HG03439 (cell line): ENCODE measurements at regions not wholly inside any gene's neighbourhood (a gene's known extent, or its start where the extent isn't known, plus 50 kb on each side); places are given as distances from the start of the nearest gene placed in this dataset.
"Not testable (repeated sequence)": the region's sequence is repeated elsewhere in the genome, so short reads cannot be mapped to it uniquely, and the experiment has no call there.

Source experiments
- ATAC-seq: cut with Tn5 transposase; IDR thresholded peaks from one replicate; pipeline ENCODE4 v1.9.1; 2021; ENCODE audit warnings: mild to moderate bottlenecking, moderate library complexity; ENCODE audit not compliant: unreplicated experiment

GRCh38 chr3:110957247-110958025 is 114.2 kb upstream of the NECTIN3 start:
- no peak for ATAC-seq

DNA sequence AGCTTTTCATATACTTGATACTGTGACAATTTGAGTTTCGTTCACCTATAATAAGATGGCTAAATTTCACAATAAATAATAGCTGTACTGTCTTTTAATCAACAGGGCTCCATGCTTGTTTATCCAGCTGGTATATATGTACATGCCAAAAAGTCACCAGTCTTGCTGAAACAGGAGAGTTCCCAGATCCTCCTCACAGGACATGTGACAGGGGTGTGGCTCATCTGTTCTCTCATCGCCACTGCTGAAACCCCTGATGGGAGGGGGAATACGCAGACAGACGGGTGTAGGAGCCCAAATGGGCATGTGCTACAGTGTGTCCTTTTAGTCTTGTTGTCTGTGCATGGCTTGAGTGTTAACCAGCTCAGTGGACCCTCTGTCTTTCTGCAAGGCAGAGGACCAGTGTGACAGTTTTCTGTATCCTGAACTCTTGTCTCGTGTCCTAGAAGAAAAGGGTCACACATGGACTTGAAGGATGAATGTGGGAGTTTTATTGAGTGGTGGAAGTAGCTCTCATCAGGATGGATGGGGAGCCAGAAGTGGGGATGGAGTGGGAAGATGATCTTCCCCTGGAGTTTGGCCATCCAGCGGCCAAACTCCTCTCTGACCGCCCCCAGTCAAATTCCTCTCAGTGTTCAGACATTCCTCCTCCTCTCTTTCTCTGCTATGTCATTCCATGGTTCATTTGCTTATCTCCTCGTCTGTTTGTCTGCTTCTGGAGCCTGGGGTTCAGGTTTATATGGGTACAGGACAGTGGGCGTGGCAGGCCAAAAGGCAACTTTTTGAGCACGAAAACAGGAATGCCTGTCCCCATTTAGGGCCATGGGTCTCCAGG is 113.1 kb upstream of the NECTIN3 start:
- ATAC-seq: no peak

DNA sequence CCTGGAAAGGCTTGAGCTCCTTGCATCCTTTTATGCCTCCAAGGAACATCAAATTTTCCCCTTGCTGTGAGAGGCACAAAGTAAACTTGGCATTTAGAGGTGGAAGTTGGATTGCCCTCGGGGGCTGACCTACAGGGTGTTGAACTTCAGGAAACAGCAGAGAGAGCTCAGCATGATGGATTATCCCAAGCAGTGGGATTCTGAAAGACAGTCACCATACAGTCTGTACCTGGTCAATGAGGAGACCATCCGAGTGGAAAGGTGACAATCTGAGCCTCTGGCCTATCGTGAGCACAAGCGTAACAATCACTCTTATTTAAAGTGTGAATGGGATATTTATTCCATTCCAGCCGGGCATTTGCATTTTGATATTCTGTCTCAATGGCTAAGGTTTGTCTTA is 105.6 kb upstream of the NECTIN3 start:
- ATAC-seq: no peak

DNA sequence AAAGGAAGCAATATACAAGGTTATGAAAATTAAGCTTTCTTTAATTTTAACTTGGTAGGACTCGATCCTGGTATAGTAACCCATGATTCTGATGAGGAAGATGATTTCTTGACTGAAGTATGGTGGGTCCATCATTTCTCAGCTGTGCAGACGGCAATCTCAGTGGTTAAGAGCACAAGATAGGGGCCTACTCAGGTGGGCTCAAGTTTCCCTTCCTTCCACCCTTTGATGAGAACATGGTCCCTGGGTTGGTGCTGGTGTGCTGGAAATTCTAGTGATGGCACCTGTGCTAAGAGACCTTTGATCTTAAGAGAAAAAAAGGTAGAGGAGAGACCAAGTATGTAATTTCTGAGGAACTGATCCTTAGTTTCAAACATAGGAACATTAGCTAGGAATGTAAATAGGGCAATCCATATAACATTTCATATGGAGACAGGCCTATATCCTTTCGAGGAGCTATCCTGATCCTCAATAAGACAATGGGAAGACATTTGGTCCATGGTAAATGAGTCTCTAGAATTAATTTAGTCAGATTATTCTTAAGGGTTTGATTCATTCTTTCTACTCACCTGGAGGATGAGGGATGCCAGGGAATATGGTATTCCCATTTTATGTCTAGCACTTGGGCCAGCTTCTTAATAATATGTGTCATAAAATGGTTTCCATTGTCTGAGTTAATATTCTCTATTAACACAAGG is 104.5 kb upstream of the NECTIN3 start:
- no peak for ATAC-seq

DNA sequence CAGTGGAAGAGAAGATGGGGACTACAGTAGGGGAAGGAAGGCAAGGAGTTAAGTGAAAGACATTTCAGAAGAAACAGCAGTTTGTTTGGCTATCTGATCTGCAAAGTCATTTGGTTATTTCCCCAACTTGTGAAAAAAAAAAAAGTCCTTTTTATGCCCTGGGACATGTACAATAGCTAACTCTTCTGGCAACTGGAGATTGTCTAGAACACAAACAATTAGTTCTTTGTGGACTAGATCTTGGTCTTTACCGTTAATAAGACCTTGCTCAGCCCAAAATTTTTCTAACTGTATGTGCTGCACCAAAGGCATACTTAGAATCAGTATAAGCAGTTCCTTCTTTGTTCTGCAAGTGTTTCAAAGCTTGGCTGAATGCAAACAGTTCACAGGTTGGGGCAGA is 103.5 kb upstream of the NECTIN3 start:
- no peak for ATAC-seq

DNA sequence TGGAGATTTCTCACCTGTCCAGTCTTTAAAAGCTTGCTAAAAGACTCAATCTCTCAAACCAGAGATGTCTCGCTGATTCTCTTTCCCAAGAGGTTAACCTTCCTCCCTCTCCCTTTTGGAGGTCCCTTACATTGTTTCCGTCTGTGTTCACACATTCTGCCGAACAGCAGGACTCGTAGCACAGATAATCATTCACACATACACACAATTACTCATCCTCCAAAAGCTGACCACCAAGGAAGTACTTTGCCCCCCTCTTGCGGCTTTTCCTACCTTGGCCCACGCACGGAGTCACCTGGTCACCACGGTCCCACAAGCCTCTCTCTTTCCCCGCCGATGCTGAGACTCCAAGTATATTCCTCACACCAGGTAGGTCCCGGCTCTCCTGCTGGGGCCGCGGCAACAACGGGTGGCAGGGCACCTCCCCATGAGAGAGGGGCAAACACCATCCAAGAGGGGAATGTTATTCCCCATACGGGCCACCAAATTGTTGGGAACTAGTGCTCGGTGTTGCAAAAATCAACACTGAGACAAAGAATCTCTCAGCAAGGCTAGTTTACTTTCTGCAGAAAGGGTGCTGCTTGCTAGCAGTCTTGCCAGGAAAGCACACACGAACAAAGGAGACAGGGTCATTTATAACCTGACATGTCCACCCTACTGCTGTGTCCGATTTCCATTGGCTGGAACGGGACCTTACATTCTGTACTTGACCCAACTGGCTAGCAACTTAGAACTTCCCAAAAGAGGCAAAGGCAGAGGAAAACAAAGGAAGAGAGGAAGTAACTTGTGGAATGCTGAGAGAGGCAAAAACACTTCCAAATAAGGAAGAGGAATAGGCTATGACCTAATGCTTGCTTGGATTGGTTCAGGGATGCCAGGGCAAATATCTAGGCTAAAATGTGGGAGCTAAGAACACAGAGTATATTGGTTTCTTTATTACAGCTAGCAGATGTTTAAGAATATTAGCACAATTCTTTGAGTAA is 102.1 kb upstream of the NECTIN3 start:
- ATAC-seq: no peak

- ATAC-seq: no peak
Measured at GRCh38 chr3:110971010-110971601, 100.5 kb upstream of the NECTIN3 start.

GRCh38 chr3:110973263-110973895 is 98.2 kb upstream of the NECTIN3 start:
- no peak for ATAC-seq

DNA sequence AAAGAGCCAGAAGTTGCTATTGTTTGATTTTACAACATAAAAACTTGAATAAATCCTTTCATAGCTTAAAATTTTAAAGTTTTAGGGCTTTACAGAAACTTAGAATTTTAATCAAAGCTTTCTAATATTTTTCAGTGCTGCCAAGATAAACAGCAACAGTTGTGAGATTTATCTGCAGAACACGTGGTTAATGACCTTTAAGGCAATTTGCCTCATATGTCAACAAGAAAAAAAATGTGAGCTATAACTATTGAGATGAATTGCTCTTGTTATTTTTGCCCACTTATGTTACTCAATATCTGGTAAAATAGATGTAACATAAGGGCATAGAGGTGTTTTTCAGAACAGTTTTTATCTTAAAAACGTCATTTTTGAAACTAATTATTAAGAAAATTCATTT is 96.7 kb upstream of the NECTIN3 start:
- ATAC-seq: no peak

DNA sequence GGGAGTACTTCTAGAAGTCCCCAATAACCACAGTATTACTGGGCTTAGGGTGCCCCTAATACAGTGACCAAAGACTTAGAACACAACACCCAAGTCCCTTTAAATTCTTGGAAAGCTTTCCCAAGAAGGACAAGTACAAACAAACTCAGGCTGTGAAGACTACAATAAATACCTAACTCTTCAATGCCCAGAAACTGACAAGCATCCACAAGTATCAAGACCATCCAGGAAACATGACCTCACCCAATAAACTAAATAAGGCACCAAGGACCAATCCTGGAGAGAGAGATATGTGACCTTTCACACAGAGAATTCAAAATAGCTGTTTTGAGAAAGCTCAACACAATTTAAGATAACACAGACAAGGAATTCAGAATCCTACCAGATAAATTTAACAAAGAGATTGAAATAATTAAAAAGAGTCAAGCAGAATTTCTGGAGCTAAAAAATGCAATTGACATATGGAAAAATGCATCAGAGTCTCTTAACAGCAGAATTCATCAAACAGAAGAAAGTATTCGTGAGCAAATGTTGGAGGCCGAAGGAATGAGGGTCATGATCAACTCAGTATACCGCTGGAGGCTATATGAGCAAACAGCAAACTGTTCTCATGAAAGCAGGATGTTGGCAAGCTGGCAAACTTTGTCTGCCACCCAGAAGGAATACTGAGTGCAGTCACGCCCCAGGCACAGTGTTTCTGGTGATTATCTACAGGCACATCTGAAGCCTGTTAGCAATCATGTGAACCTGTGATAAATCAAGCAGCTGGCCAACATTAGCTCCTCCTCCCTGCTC is 87.0 kb upstream of the NECTIN3 start:
- ATAC-seq: no peak

DNA sequence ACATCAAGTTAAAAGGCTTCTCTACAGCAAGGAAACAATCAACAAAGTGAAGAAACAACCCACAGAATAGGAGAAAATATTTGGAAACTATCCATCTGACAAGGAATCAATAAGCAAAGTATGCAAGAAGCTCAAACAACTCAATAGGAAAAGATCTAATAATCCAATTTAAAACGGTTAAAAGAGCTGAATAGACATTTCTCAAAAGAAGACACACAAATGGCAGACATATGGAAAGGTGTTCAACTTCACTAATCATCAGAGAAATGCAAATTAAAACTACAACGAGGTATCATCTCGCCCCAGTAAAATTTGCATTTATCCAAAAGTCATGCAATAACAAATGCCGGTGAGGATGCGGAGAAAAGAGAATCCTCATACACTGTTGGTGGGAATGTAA is 82.2 kb upstream of the NECTIN3 start:
- ATAC-seq: no peak

GRCh38 chr3:110995461-110996231 is 76.0 kb upstream of the NECTIN3 start:
- no peak for ATAC-seq

GRCh38 chr3:110998766-110999165 is 72.8 kb upstream of the NECTIN3 start:
- not testable (repeated sequence) for ATAC-seq

DNA sequence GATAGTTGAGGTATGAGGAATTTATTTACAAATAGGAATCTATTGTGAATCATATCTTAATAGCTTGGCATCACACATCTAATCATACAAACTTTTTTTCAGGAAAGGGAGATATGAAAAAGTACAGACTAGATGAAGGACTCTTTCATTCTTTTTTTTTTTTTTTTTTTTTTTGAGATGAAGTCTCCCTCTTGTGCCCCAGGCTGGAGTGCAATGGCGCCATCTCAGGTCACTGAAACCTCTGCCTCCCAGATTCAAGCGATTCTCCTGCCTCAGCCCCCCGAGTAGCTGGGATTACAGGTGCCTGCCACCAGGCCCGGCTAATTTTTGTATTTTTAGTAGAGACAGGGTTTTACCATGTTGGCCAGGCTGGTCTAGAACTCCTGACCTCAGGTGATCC is 65.1 kb upstream of the NECTIN3 start:
- ATAC-seq: not testable (repeated sequence)

DNA sequence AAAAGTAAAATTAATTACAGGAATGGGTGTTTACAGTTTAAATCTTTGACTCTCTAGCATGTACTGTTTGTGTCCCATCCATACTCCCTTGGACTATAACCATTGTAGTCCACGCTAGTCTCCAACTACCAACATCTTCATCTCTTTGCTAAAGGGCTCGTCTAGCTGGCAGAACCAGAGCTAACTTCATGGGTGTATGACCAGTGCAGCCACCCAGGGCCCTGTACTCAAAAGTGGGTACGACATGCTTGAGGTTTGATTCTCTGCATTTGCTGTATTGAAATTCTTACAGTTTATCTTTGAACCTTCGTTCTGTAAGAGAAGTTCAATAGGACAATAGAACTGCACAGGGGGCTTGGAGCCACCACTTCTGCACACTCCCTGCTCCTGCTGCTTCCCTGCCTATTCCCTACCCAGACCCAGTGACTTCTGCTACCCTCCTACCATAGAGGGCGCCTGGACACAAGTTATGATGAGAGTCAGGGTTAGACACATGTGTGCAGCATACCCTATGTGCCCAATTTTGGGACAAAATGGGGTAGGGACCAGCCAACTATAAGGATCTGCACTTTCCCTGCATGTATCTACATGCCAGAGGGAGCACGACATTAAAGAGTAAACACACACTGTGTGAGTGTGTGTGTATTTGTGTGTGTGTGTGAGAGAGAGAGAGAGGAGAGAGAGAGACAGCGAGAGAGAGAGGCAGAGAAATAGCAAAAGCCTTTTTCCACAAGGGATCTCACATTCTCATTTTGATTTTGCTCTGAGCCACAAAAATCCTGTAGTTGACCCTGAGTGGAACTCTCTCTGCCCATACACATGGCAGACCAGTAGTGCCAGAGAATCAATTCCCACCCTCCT is 59.0 kb upstream of the NECTIN3 start:
- no peak for ATAC-seq
